ENCODE measurements at regions not wholly inside any gene's neighbourhood (a gene's known extent, or its start where the extent isn't known, plus 50 kb on each side); places are given as distances from the start of the nearest gene placed in this dataset.

DNA sequence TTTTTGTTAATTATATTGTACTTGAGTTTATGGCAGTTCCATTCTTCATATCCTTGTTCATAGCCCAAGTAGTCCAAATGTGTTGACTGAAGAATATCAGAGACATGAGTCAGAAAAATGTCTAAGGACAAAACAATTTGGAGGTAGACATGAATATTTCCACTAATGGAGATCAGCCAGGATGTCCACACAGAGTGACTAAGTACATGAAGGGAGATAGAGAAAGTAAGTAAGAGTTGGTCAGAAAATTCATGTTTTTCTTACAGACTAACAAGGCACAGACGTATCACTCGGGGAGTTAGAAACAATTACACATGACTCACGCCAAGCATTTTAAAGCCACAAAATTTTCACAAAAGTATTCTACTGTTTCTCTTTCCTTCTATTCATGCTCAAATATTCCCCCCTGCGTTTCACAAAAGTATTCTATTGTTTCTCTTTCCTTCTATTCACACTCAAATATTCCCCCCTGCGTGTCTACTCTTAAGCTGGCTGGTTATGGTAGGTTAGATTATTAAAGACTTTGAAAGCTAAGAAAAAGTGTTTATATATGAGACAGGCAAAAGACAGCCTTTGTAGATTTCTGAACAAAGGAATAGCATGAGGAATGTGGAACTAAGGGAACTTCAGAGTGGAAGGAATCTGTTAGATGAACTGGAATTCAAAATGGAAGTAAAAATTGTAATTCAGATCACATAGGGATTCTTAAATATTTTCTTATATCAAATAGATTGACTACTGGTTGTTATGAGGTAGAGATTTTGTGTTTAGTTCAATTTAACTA is 648.7 kb upstream of the CCDC54 start:
- TF ChIP-seq, protein P1, sequence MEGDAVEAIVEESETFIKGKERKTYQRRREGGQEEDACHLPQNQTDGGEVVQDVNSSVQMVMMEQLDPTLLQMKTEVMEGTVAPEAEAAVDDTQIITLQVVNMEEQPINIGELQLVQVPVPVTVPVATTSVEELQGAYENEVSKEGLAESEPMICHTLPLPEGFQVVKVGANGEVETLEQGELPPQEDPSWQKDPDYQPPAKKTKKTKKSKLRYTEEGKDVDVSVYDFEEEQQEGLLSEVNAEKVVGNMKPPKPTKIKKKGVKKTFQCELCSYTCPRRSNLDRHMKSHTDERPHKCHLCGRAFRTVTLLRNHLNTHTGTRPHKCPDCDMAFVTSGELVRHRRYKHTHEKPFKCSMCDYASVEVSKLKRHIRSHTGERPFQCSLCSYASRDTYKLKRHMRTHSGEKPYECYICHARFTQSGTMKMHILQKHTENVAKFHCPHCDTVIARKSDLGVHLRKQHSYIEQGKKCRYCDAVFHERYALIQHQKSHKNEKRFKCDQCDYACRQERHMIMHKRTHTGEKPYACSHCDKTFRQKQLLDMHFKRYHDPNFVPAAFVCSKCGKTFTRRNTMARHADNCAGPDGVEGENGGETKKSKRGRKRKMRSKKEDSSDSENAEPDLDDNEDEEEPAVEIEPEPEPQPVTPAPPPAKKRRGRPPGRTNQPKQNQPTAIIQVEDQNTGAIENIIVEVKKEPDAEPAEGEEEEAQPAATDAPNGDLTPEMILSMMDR (IDR thresholded peaks at IDR 0.05), result no peak
- no peak for TF ChIP-seq POLR2A (IDR thresholded peaks at IDR 0.05)

All from uterus (tissue), 2 donors.